Cardiac septum (tissue), 1 donor: ENCODE measurements at regions not wholly inside any gene's neighbourhood (a gene's known extent, or its start where the extent isn't known, plus 50 kb on each side); places are given as distances from the start of the nearest gene placed in this dataset.
"Not testable (repeated sequence)": the region's sequence is repeated elsewhere in the genome, so short reads cannot be mapped to it uniquely, and the experiment has no call there.

ENCODE experiments used
- DNase-seq: peaks from one replicate; pipeline ENCODE4 v3.0.0-alpha.2; 2020; ENCODE audit warnings: low spot score
- intact Hi-C: fragments of 100-400 bp; cut with DNase I; formaldehyde crosslinking; loops from one replicate; pipeline ENCODE4 v1.14.0; 2022
- donor health status: DM: no; HTN: no; CAD: no.

- DNase-seq: no peak
- intact Hi-C loops: loop anchor here (5.0 kb wide), 1 partner anchor 96 kb away; no protein-coding TSS in a partner anchor
Observed at GRCh38 chr12:124678421-124678893, 111.0 kb upstream of the NCOR2 start.

GRCh38 chr12:124677552-124678356 is 110.3 kb upstream of the NCOR2 start:
- intact Hi-C loops: loop anchor here (5.0 kb wide), 1 partner anchor 95 kb away; no protein-coding TSS in a partner anchor
- DNase-seq: no peak

GRCh38 chr12:124676714-124677462 is 109.5 kb upstream of the NCOR2 start:
- intact Hi-C loops: loop anchor here (5.0 kb wide), 1 partner anchor 95 kb away; no protein-coding TSS in a partner anchor
- no peak for DNase-seq

GRCh38 chr12:124675881-124676713 is 108.7 kb upstream of the NCOR2 start:
- no peak for DNase-seq
- intact Hi-C loops: loop anchor here (5.0 kb wide), 1 partner anchor 94 kb away; no protein-coding TSS in a partner anchor

- DNase-seq: no peak
- intact Hi-C loops: loop anchor here (5.0 kb wide), 1 partner anchor 93 kb away; no protein-coding TSS in a partner anchor
Observed at GRCh38 chr12:124674937-124675336, 107.5 kb upstream of the NCOR2 start.

GRCh38 chr12:124673801-124674617 is 106.6 kb upstream of the NCOR2 start:
- no peak for DNase-seq
- intact Hi-C loops: no loop called here

- DNase-seq, intact Hi-C loops: not testable (repeated sequence)
Observed at GRCh38 chr12:124669271-124669721, 101.9 kb upstream of the NCOR2 start.

- intact Hi-C loops: no loop called here
- DNase-seq: no peak
Observed at GRCh38 chr12:124668602-124669001, 101.2 kb upstream of the NCOR2 start.

GRCh38 chr12:124667506-124668326 is 100.3 kb upstream of the NCOR2 start:
- DNase-seq: no peak
- intact Hi-C loops: no loop called here

- DNase-seq: no peak
Observed at GRCh38 chr12:124666722-124667259, 99.4 kb upstream of the NCOR2 start.

GRCh38 chr12:124665511-124665910 is 98.1 kb upstream of the NCOR2 start:
- DNase-seq: no peak
- intact Hi-C loops: no loop called here

More at GRCh38 chr12:124666722-124667259, 99.4 kb upstream of the NCOR2 start:
- intact Hi-C loops: no loop called here

- no peak for DNase-seq
- intact Hi-C loops: no loop called here
Observed at GRCh38 chr12:124664395-124665111, 97.1 kb upstream of the NCOR2 start.

GRCh38 chr12:124663771-124664366 is 96.5 kb upstream of the NCOR2 start:
- intact Hi-C loops: no loop called here
- no peak for DNase-seq

GRCh38 chr12:124663206-124663605 is 95.8 kb upstream of the NCOR2 start:
- intact Hi-C loops: no loop called here
- no peak for DNase-seq

GRCh38 chr12:124661341-124661740 is 93.9 kb upstream of the NCOR2 start:
- DNase-seq: no peak
- intact Hi-C loops: no loop called here

- intact Hi-C loops: no loop called here
- no peak for DNase-seq
Observed at GRCh38 chr12:124660851-124661250, 93.4 kb upstream of the NCOR2 start.
